H1 (cell line): ENCODE measurements at regions not wholly inside any gene's neighbourhood (a gene's known extent, or its start where the extent isn't known, plus 50 kb on each side); places are given as distances from the start of the nearest gene placed in this dataset.

Source experiments
- CTCF ChIA-PET: fragments of 300-600 bp; sonication (Branson Sonifier 250); formaldehyde crosslinking; loops from one replicate; lab custom pipeline; 2021; ENCODE audit not compliant: partially characterized antibody; lab: Charles Lee
- POLR2A ChIA-PET: fragments of 300-600 bp; sonication (Branson Sonifier 250); formaldehyde crosslinking; loops from one replicate; lab custom pipeline; 2021; ENCODE audit warnings: inconsistent platforms; ENCODE audit not compliant: partially characterized antibody; lab: Charles Lee
- DNase-seq, 2 experiments: peaks; one replicate each; pipeline versions ENCODE4 v3.0.0 to v3.0.0-alpha.2; 2010 to 2022; ENCODE audit warnings: low spot score in 2 of 2, low read depth in 1 of 2, mixed read lengths in 1 of 2
- FAIRE-seq: peaks from 2 replicates; lab custom pipeline; 2011; peaks lifted over from hg19 to GRCh38; lab: Jason Lieb, UNC
- H2AFZ ChIP-seq: 2 replicates; pipeline ENCODE4 v1.8.1; 2012; ENCODE audit warnings: low read length, inconsistent platforms
- H2AK5ac ChIP-seq: 2 replicates; pipeline ENCODE4 v1.6.1; 2013; ENCODE audit warnings: low read depth, low read length
- H2BK120ac ChIP-seq: replicated peaks from 2 replicates; pipeline ENCODE3; 2013; ENCODE audit warnings: low read depth, low read length, inconsistent platforms
- H2BK12ac ChIP-seq: 2 replicates; pipeline ENCODE4 v1.6.1; 2013; ENCODE audit warnings: low read depth, low read length
- H2BK15ac ChIP-seq: 2 replicates; pipeline ENCODE4 v1.6.1; 2013; ENCODE audit warnings: low read length
- H2BK20ac ChIP-seq: 2 replicates; pipeline ENCODE4 v1.6.1; 2013; ENCODE audit warnings: low read length
- H2BK5ac ChIP-seq: 2 replicates; pipeline ENCODE4 v1.6.1; 2013; ENCODE audit warnings: low read depth, low read length
- H3K14ac ChIP-seq: 2 replicates; pipeline ENCODE4 v1.6.1; 2013; ENCODE audit warnings: inconsistent platforms; ENCODE audit not compliant: insufficient read length
- H3K18ac ChIP-seq: 2 replicates; pipeline ENCODE4 v1.6.1; 2013; ENCODE audit warnings: low read length; ENCODE audit errors: extremely low read depth
- H3K23ac ChIP-seq: 2 replicates; pipeline ENCODE4 v1.6.1; 2013; ENCODE audit warnings: inconsistent platforms; ENCODE audit not compliant: insufficient read length
- H3K23me2 ChIP-seq: 2 replicates; pipeline ENCODE4 v1.6.1; 2013; ENCODE audit warnings: low read depth, low read length
- H3K27ac ChIP-seq: 2 replicates; pipeline ENCODE4 v1.6.1; 2011; ENCODE audit warnings: low read depth, low read length, inconsistent platforms
- H3K27me3 ChIP-seq, 4 experiments: replicated peaks in 1 of 4; 1 replicate in 1 of 4; 2 replicates in 3 of 4; pipeline versions ENCODE4 v1.6.1 to v1.8.1; 2011 to 2013; ENCODE audit warnings: low read length in 3 of 4, mild to moderate bottlenecking in 3 of 4, inconsistent platforms in 2 of 4, mixed read lengths in 2 of 4, moderate library complexity in 1 of 4; ENCODE audit not compliant: control insufficient read depth in 3 of 4, insufficient read depth in 3 of 4; ENCODE audit errors: extremely low read depth in 1 of 4
- H3K36me3 ChIP-seq, 4 experiments: 2 replicates each; pipeline versions ENCODE4 v1.6.1 to v1.8.1; 2011 to 2013; ENCODE audit warnings: mild to moderate bottlenecking in 4 of 4, low read length in 3 of 4, moderate library complexity in 2 of 4, control low read depth in 1 of 4, inconsistent platforms in 1 of 4; ENCODE audit not compliant: insufficient read depth in 4 of 4, control insufficient read depth in 2 of 4
- H3K4ac ChIP-seq: replicated peaks from 2 replicates; pipeline ENCODE3; 2013; ENCODE audit warnings: low read length, low read depth, mixed read lengths, inconsistent platforms; ENCODE audit not compliant: insufficient read length
- H3K4me1 ChIP-seq, 4 experiments: replicated peaks in 1 of 4; 1 replicate in 1 of 4; 2 replicates in 3 of 4; pipeline versions ENCODE4 v1.6.1 to v1.8.1; 2011 to 2013; ENCODE audit warnings: low read length in 3 of 4, inconsistent platforms in 2 of 4, mixed read lengths in 1 of 4; ENCODE audit not compliant: insufficient read depth in 4 of 4, control insufficient read depth in 3 of 4
- H3K4me2 ChIP-seq, 2 experiments: 2 replicates each; pipeline versions ENCODE4 v1.6.1 to v1.8.1; 2011 to 2013; ENCODE audit warnings: low read depth in 2 of 2, low read length in 2 of 2, control low read depth in 1 of 2, inconsistent platforms in 1 of 2, mild to moderate bottlenecking in 1 of 2; ENCODE audit not compliant: insufficient read depth in 1 of 2
- H3K4me3 ChIP-seq, 4 experiments: fragments of 200-600, 300-600 bp in 1 of 4; sonication (generic), shearing (Covaris generic), sonication (Bioruptor Twin) in 1 of 4; 2 replicates each; pipeline versions ENCODE4 v1.5.1 to v1.8.1; 2011 to 2016; ENCODE audit warnings: low read length in 4 of 4, low read depth in 3 of 4, control low read depth in 2 of 4, inconsistent platforms in 2 of 4, mild to moderate bottlenecking in 2 of 4, mixed read lengths in 1 of 4, moderate library complexity in 1 of 4; ENCODE audit not compliant: insufficient read depth in 2 of 4; ENCODE audit errors: extremely low read depth in 1 of 4
- H3K56ac ChIP-seq: replicated peaks from 2 replicates; pipeline ENCODE3; 2013; ENCODE audit warnings: low read depth, mild to moderate bottlenecking, mixed read lengths, low read length, inconsistent platforms; ENCODE audit not compliant: insufficient read length
- H3K79me1 ChIP-seq: 2 replicates; pipeline ENCODE4 v1.6.1; 2013; ENCODE audit warnings: low read depth, low read length, control low read depth
- H3K79me2 ChIP-seq, 2 experiments: 2 replicates each; pipeline versions ENCODE4 v1.6.1 to v1.8.1; 2012 to 2013; ENCODE audit warnings: low read length in 2 of 2, mild to moderate bottlenecking in 2 of 2, inconsistent platforms in 1 of 2; ENCODE audit not compliant: insufficient read depth in 2 of 2, control insufficient read depth in 1 of 2
- H3K9ac ChIP-seq, 4 experiments: replicated peaks in 1 of 4; 1 replicate in 1 of 4; 2 replicates in 3 of 4; pipeline versions ENCODE4 v1.6.1 to v1.8.1; 2011 to 2013; ENCODE audit warnings: low read depth in 3 of 4, low read length in 3 of 4, control low read depth in 2 of 4, mild to moderate bottlenecking in 2 of 4, moderate library complexity in 2 of 4, inconsistent platforms in 1 of 4; ENCODE audit errors: extremely low read depth in 1 of 4
- H3K9me3 ChIP-seq, 2 experiments: 2 replicates each; pipeline versions ENCODE4 v1.6.1 to v1.8.1; 2012 to 2013; ENCODE audit warnings: mild to moderate bottlenecking in 2 of 2, moderate library complexity in 2 of 2, control low read depth in 1 of 2, inconsistent platforms in 1 of 2, low read depth in 1 of 2, low read length in 1 of 2, mixed read lengths in 1 of 2; ENCODE audit not compliant: insufficient read depth in 2 of 2
- H4K20me1 ChIP-seq, 2 experiments: replicated peaks in 1 of 2; 2 replicates each; pipeline versions ENCODE3 to v1.8.1; 2011 to 2013; ENCODE audit warnings: inconsistent platforms in 2 of 2, low read length in 2 of 2, mild to moderate bottlenecking in 1 of 2; ENCODE audit not compliant: insufficient read depth in 2 of 2, control insufficient read depth in 1 of 2
- H4K5ac ChIP-seq: 2 replicates; pipeline ENCODE4 v1.6.1; 2013; ENCODE audit warnings: low read length, low read depth, mixed read lengths, inconsistent platforms; ENCODE audit not compliant: insufficient read length
- H4K8ac ChIP-seq: 2 replicates; pipeline ENCODE4 v1.8.0; 2013; ENCODE audit warnings: mild to moderate bottlenecking, moderate library complexity, low read length, inconsistent platforms; ENCODE audit not compliant: insufficient read depth; ENCODE audit errors: extremely low read depth
- H4K91ac ChIP-seq: replicated peaks from 2 replicates; pipeline ENCODE3; 2013; ENCODE audit warnings: low read length, mixed read lengths, inconsistent platforms; ENCODE audit not compliant: insufficient read length
- ATF2 ChIP-seq: IDR thresholded peaks from 2 replicates; pipeline ENCODE4 v1.6.1; 2012; ENCODE audit warnings: low read length, inconsistent platforms
- CBX8 ChIP-seq: fragments of 300-800, 300-1000 bp; sonication (generic); IDR thresholded peaks from 2 replicates; pipeline ENCODE4 v1.7.1; 2016; ENCODE audit warnings: low read depth, low read length, borderline replicate concordance
- CREB1 ChIP-seq: IDR thresholded peaks from 2 replicates; pipeline ENCODE4 v1.6.1; 2012; ENCODE audit warnings: inconsistent platforms
- E2F6 ChIP-seq: IDR thresholded peaks from 2 replicates; pipeline ENCODE4 v1.6.1; 2012; ENCODE audit warnings: inconsistent platforms
- KDM4A ChIP-seq: IDR thresholded peaks from one replicate; pipeline ENCODE4 v1.7.1; 2012; ENCODE audit warnings: low read depth, mild to moderate bottlenecking, moderate library complexity, low read length, inconsistent platforms; ENCODE audit not compliant: severe bottlenecking
- POU5F1 ChIP-seq: IDR thresholded peaks from 2 replicates; pipeline ENCODE4 v1.6.1; 2011; ENCODE audit warnings: low read depth, mild to moderate bottlenecking, low read length, moderate library complexity
- TBP ChIP-seq: IDR thresholded peaks from 2 replicates; pipeline ENCODE4 v1.6.1; 2011; ENCODE audit warnings: low read depth, low read length, improper control_type of control experiment
- WGBS, 2 experiments: shearing (Covaris generic) in 1 of 2; methylation state at CpG; one replicate each; pipeline versions ENCODE4 v1.1.6 to v1.1.7; 2013 to 2015; ENCODE audit warnings: low lambda C conversion rate in 2 of 2, mixed read lengths in 2 of 2, inconsistent platforms in 1 of 2, low coverage in 1 of 2, missing lambda C conversion rate in 1 of 2; ENCODE audit not compliant: insufficient replicate concordance in 2 of 2, insufficient coverage in 1 of 2, insufficient read length in 1 of 2; ENCODE audit errors: extremely low coverage in 1 of 2, missing lambda C conversion rate in 1 of 2; 5-methylcytosine and 5-hydroxymethylcytosine counted together

GRCh38 chr10:130495116-130495862 lies 359.1 kb downstream of the GLRX3 start:
- H3K4ac ChIP-seq, result no peak overlapping the region
- H2AK5ac ChIP-seq, result no peak overlapping the region
- no peak overlapping the region for H2BK12ac ChIP-seq
- TF ChIP-seq CREB1, result no peak
- no peak for TF ChIP-seq E2F6
- TF ChIP-seq POU5F1, result no peak
- no peak for TF ChIP-seq KDM4A
- TF ChIP-seq TBP, result no peak
- TF ChIP-seq ATF2, result no peak
- no peak for TF ChIP-seq CBX8
- TF ChIP-seq, all 59 proteins: peak for 0
- H2BK120ac ChIP-seq, result no peak overlapping the region
- H2BK20ac ChIP-seq, result no peak overlapping the region
- no peak overlapping the region for H3K14ac ChIP-seq
- no peaks in the 10 kb centered on the region for H4K20me1 ChIP-seq
- no peak for FAIRE-seq
- no peaks in the 10 kb centered on the region for H3K79me2 ChIP-seq
- no peaks in the 10 kb centered on the region for H3K79me1 ChIP-seq
- H3K56ac ChIP-seq, result no peak overlapping the region
- H3K36me3 ChIP-seq, result no peaks in the 10 kb centered on the region
- H2AFZ ChIP-seq, result no peak overlapping the region
- H3K4me1 ChIP-seq, result no peaks in the 10 kb centered on the region; a peak in 1 of 7 replicates
- H4K8ac ChIP-seq, result no peak overlapping the region
- H2BK5ac ChIP-seq, result no peak overlapping the region
- POLR2A ChIA-PET, result no interaction called here
- no peak overlapping the region for H3K27ac ChIP-seq
- WGBS, 2 experiments, result 90% methylated on average over 9 of the region's 10 CpGs; no CpG with 5 or more reads in 1 of the 2 experiments
- H3K27me3 ChIP-seq, result no peaks in the 10 kb centered on the region
- no peak overlapping the region for H3K18ac ChIP-seq
- H3K23me2 ChIP-seq, result no peaks in the 10 kb centered on the region
- no peak overlapping the region for H2BK15ac ChIP-seq
- no peak for DNase-seq
- no peak overlapping the region for H3K4me2 ChIP-seq
- H3K9me3 ChIP-seq, result no peaks in the 10 kb centered on the region; a peak in 1 of 4 replicates
- no peak overlapping the region for H3K9ac ChIP-seq
- H4K5ac ChIP-seq, result no peak overlapping the region
- CTCF ChIA-PET, result interaction anchor here (0.6 kb wide), 1 partner anchor 510 kb away, joined by 4 read pairs; no protein-coding TSS in a partner anchor
- H4K91ac ChIP-seq, result no peak overlapping the region
- no peak overlapping the region for H3K4me3 ChIP-seq
- H3K23ac ChIP-seq, result no peak overlapping the region
